ENCODE measurements at regions not wholly inside any gene's neighbourhood (a gene's known extent, or its start where the extent isn't known, plus 50 kb on each side); places are given as distances from the start of the nearest gene placed in this dataset.

GRCh38 chr2:173782681-173783080 is 182.5 kb downstream of the SP3 start:
- DNase-seq: no peak

GRCh38 chr2:173783382-173783781 is 181.8 kb downstream of the SP3 start:
- DNase-seq: no peak

GRCh38 chr2:173785813-173786212 is 179.4 kb downstream of the SP3 start:
- DNase-seq: no peak

- DNase-seq: no peak
These were observed 173.7 kb downstream of the SP3 start for GRCh38 chr2:173791502-173791901.

- DNase-seq: no peak
These were observed 173.0 kb downstream of the SP3 start for GRCh38 chr2:173792166-173792565.

- DNase-seq: no peak
These were observed 172.4 kb downstream of the SP3 start for GRCh38 chr2:173792741-173793140.

GRCh38 chr2:173793709-173794565 is 171.2 kb downstream of the SP3 start:
- no peak for DNase-seq

- no peak for DNase-seq
These were observed 167.4 kb downstream of the SP3 start for GRCh38 chr2:173797586-173798263.

GRCh38 chr2:173802518-173802917 is 162.7 kb downstream of the SP3 start:
- DNase-seq: no peak

- DNase-seq: no peak
These were observed 161.7 kb downstream of the SP3 start for GRCh38 chr2:173803449-173803848.

GRCh38 chr2:173806761-173807160 is 158.4 kb downstream of the SP3 start:
- no peak for DNase-seq

- no peak for DNase-seq
These were observed 156.5 kb downstream of the SP3 start for GRCh38 chr2:173808718-173809117.

GRCh38 chr2:173812321-173812720 is 152.9 kb downstream of the SP3 start:
- no peak for DNase-seq

- no peak for DNase-seq
These were observed 150.9 kb downstream of the SP3 start for GRCh38 chr2:173814306-173814705.

- DNase-seq: no peak
These were observed 149.4 kb downstream of the SP3 start for GRCh38 chr2:173815772-173816171.

GRCh38 chr2:173817582-173817981 is 147.6 kb downstream of the SP3 start:
- DNase-seq: no peak

- DNase-seq: no peak
These were observed 146.9 kb downstream of the SP3 start for GRCh38 chr2:173818285-173818684.

- DNase-seq: no peak
These were observed 145.3 kb downstream of the SP3 start for GRCh38 chr2:173819852-173820251.

GRCh38 chr2:173821451-173821850 is 143.7 kb downstream of the SP3 start:
- DNase-seq: no peak

- DNase-seq: no peak
These were observed 142.2 kb downstream of the SP3 start for GRCh38 chr2:173822889-173823542.

GRCh38 chr2:173823543-173823939 is 141.6 kb downstream of the SP3 start:
- no peak for DNase-seq

- no peak for DNase-seq
These were observed 136.7 kb downstream of the SP3 start for GRCh38 chr2:173828189-173829142.

- DNase-seq: no peak
These were observed 135.4 kb downstream of the SP3 start for GRCh38 chr2:173829727-173830126.

All from activated CD4-positive, alpha-beta T cell treated with anti-CD3 and anti-CD28 coated beads for 48 hours (primary cell).